Glutamatergic neuron (in vitro differentiated cells): ENCODE measurements at regions not wholly inside any gene's neighbourhood (a gene's known extent, or its start where the extent isn't known, plus 50 kb on each side); places are given as distances from the start of the nearest gene placed in this dataset.

Experiments
- DNase-seq: peaks from one replicate; pipeline ENCODE4 v3.0.0; 2022
- H3K27ac Mint-ChIP-seq: one replicate; pipeline ENCODE4 v1.8.0; 2020; ENCODE audit warnings: mild to moderate bottlenecking, mixed read lengths, inconsistent platforms; ENCODE audit not compliant: unreplicated experiment
- H3K27me3 Mint-ChIP-seq: one replicate; pipeline ENCODE4 v1.8.0; 2020; ENCODE audit warnings: mild to moderate bottlenecking, moderate library complexity, mixed read lengths, inconsistent platforms; ENCODE audit not compliant: unreplicated experiment
- H3K36me3 Mint-ChIP-seq: one replicate; pipeline ENCODE4 v1.8.0; 2020; ENCODE audit warnings: mild to moderate bottlenecking, mixed read lengths, inconsistent platforms; ENCODE audit not compliant: unreplicated experiment
- H3K4me1 Mint-ChIP-seq: one replicate; pipeline ENCODE4 v1.8.0; 2020; ENCODE audit warnings: mild to moderate bottlenecking, low read depth, mixed read lengths, inconsistent platforms; ENCODE audit not compliant: unreplicated experiment
- H3K4me3 Mint-ChIP-seq: one replicate; pipeline ENCODE4 v1.8.0; 2020; ENCODE audit warnings: mild to moderate bottlenecking, mixed read lengths, inconsistent platforms; ENCODE audit not compliant: unreplicated experiment
- H3K9me3 Mint-ChIP-seq: one replicate; pipeline ENCODE4 v1.8.0; 2020; ENCODE audit warnings: mild to moderate bottlenecking, moderate library complexity, mixed read lengths, inconsistent platforms; ENCODE audit not compliant: unreplicated experiment
- TF ChIP-seq, protein P1 (sequence below): fragments of 200-600 bp; sonication (generic); IDR thresholded peaks from one replicate; pipeline ENCODE4 v1.5.0; 2021; ENCODE audit not compliant: partially characterized antibody, unreplicated experiment

DNA sequence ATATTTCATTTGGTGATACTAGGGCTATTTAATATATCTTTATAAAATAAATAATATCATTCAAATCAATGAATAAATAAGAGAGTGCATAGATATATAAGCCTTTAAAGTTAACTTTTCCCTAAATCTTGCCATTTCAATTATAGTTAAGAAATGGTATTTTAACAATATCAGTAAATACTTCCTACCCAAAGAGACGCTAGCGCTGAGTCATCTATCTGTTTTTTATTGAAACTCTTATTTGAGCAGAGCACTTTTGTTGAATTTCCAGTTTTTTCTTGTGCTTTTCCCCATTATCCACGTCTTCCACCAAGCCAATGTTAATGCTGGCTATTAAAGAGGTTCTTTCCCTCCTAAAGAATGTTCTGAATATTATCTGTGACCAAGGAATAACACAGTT, 639.3 kb downstream of the DSC3 start:
- Mint-ChIP-seq H3K36me3 (no peaks in the 10 kb centered on the region), H3K4me3 (no peak overlapping the region), H3K4me1 (peaks cover 2% of the 10 kb centered on the region)

GRCh38 chr18:30387401-30387800, 655.1 kb downstream of the DSC3 start:
- H3K4me1 Mint-ChIP-seq = no peaks in the 10 kb centered on the region
- no peak overlapping the region for H3K27ac Mint-ChIP-seq
- no peak for DNase-seq
- H3K27me3 Mint-ChIP-seq = peaks cover 2% of the 10 kb centered on the region
- H3K36me3 Mint-ChIP-seq = no peaks in the 10 kb centered on the region
- H3K4me3 Mint-ChIP-seq = no peak overlapping the region
- TF ChIP-seq, protein P1, sequence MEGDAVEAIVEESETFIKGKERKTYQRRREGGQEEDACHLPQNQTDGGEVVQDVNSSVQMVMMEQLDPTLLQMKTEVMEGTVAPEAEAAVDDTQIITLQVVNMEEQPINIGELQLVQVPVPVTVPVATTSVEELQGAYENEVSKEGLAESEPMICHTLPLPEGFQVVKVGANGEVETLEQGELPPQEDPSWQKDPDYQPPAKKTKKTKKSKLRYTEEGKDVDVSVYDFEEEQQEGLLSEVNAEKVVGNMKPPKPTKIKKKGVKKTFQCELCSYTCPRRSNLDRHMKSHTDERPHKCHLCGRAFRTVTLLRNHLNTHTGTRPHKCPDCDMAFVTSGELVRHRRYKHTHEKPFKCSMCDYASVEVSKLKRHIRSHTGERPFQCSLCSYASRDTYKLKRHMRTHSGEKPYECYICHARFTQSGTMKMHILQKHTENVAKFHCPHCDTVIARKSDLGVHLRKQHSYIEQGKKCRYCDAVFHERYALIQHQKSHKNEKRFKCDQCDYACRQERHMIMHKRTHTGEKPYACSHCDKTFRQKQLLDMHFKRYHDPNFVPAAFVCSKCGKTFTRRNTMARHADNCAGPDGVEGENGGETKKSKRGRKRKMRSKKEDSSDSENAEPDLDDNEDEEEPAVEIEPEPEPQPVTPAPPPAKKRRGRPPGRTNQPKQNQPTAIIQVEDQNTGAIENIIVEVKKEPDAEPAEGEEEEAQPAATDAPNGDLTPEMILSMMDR = no peak
- no peaks in the 10 kb centered on the region for H3K9me3 Mint-ChIP-seq

More for the DNA sequence above, 639.3 kb downstream of the DSC3 start:
- no peak for DNase-seq
- TF ChIP-seq, protein P1 = no peak
- Mint-ChIP-seq H3K27me3 (no peaks in the 10 kb centered on the region), H3K9me3 (no peaks in the 10 kb centered on the region), H3K27ac (no peak overlapping the region)

DNA sequence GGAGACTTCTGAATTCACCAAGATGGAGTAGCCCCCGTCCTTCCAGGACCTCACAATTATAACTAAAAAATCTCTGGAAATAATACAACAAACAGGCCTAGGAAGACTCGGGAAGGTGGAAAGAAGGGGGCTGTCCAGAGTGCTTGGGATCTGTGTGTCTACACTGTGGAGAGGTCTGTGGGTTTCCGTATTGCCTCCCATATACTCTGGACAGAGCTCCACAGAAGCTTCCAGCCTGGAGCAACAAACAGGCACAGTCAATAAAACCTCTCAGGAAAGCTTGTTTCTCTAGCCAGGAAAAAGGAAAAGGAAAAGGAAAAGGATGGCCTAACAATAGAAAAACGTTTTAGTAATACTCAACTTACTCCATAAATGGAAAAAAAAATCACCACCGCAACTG, 655.9 kb downstream of the DSC3 start:
- H3K4me3 Mint-ChIP-seq = no peak overlapping the region
- no peaks in the 10 kb centered on the region for H3K9me3 Mint-ChIP-seq
- H3K4me1 Mint-ChIP-seq = no peaks in the 10 kb centered on the region
- H3K27ac Mint-ChIP-seq = no peak overlapping the region
- TF ChIP-seq, protein P1 = no peak
- DNase-seq = no peak
- no peaks in the 10 kb centered on the region for H3K36me3 Mint-ChIP-seq
- H3K27me3 Mint-ChIP-seq = peaks cover 2% of the 10 kb centered on the region

- no peak for DNase-seq
- TF ChIP-seq, protein P1 = no peak
- Mint-ChIP-seq H3K27me3 (peaks cover 1% of the 10 kb centered on the region), H3K9me3 (no peaks in the 10 kb centered on the region), H3K4me3 (no peak overlapping the region), H3K36me3 (no peaks in the 10 kb centered on the region), H3K27ac (no peak overlapping the region), H3K4me1 (no peaks in the 10 kb centered on the region)
These were observed 656.9 kb downstream of the DSC3 start for GRCh38 chr18:30385684-30386083.

GRCh38 chr18:30381826-30382225, 660.7 kb downstream of the DSC3 start:
- Mint-ChIP-seq H3K4me1 (no peaks in the 10 kb centered on the region), H3K36me3 (no peaks in the 10 kb centered on the region), H3K27me3 (no peaks in the 10 kb centered on the region), H3K9me3 (no peaks in the 10 kb centered on the region), H3K4me3 (no peak overlapping the region), H3K27ac (no peak overlapping the region)
- DNase-seq = no peak
- TF ChIP-seq, protein P1 = no peak
